Prostate gland (tissue), 2 donors: ENCODE measurements at regions not wholly inside any gene's neighbourhood (a gene's known extent, or its start where the extent isn't known, plus 50 kb on each side); places are given as distances from the start of the nearest gene placed in this dataset.

Experiments used
- POLR2A ChIP-seq: fragments of 450-650 bp; IDR thresholded peaks from one replicate; pipeline ENCODE4 v1.6.1; 2016; ENCODE audit warnings: antibody characterized with exemption, mild to moderate bottlenecking
- POLR2AphosphoS5 ChIP-seq: sonication (generic); formaldehyde crosslinking; IDR thresholded peaks from one replicate; pipeline ENCODE4 v1.6.1; 2017; ENCODE audit warnings: antibody characterized with exemption
- TF ChIP-seq, protein P1 (sequence below), 4 experiments: fragments of 200-600 bp in 2 of 4; fragments of 450-650 bp in 2 of 4; sonication (generic) in 2 of 4; IDR thresholded peaks; 1 replicate in 3 of 4; 2 replicates in 1 of 4; pipeline ENCODE4 v1.5.1; 2016 to 2019; ENCODE audit warnings: antibody characterized with exemption in 4 of 4, mild to moderate bottlenecking in 2 of 4, moderate library complexity in 2 of 4

DNA sequence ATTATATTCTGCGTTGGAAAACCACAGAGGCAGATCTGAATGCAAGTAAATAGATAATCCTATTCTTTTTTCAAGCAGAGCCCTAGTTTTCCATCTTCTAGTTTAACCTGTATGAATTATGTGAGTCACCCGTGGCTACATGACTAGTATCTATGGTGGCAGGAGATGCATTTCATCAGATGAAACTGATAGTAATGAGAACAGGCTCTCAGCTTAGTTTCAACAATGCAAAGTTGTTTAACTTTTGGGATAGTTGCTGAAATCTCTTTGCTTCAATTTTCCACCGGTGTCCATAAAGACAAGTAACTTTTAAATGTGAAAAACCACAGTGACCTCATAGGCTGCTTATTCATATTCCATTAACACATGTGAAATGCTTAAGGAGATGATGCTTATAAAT lies 1317.4 kb upstream of the TENM3 start:
- TF ChIP-seq, protein P1, sequence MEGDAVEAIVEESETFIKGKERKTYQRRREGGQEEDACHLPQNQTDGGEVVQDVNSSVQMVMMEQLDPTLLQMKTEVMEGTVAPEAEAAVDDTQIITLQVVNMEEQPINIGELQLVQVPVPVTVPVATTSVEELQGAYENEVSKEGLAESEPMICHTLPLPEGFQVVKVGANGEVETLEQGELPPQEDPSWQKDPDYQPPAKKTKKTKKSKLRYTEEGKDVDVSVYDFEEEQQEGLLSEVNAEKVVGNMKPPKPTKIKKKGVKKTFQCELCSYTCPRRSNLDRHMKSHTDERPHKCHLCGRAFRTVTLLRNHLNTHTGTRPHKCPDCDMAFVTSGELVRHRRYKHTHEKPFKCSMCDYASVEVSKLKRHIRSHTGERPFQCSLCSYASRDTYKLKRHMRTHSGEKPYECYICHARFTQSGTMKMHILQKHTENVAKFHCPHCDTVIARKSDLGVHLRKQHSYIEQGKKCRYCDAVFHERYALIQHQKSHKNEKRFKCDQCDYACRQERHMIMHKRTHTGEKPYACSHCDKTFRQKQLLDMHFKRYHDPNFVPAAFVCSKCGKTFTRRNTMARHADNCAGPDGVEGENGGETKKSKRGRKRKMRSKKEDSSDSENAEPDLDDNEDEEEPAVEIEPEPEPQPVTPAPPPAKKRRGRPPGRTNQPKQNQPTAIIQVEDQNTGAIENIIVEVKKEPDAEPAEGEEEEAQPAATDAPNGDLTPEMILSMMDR (IDR thresholded peaks at IDR 0.05): no peak
- TF ChIP-seq POLR2AphosphoS5 (no peak), POLR2A (no peak)
